Heart right ventricle (tissue), 16 donors: ENCODE measurements at regions not wholly inside any gene's neighbourhood (a gene's known extent, or its start where the extent isn't known, plus 50 kb on each side); places are given as distances from the start of the nearest gene placed in this dataset.
"Not testable (repeated sequence)": the region's sequence is repeated elsewhere in the genome, so short reads cannot be mapped to it uniquely, and the experiment has no call there.

Experiments used
- ATAC-seq, 8 donors: fragments of 200-7000 bp; cut with Tn5 transposase; one replicate each; pipeline ENCODE4 v1.9.1; 2020; ENCODE audit warnings: mild to moderate bottlenecking in 8 of 8, moderate library complexity in 8 of 8, moderate number of reproducible peaks in 1 of 8
- DNase-seq, 2 donors: peaks; one replicate each; pipeline ENCODE4 v3.0.0-alpha.2; 2020
- H3K27ac ChIP-seq, 10 donors: fragments of 200-600 bp; sonication (generic) in 2 of 10; one replicate each; pipeline versions ENCODE4 v1.5.0 to v1.8.0; 2020 to 2022; ENCODE audit warnings: mild to moderate bottlenecking in 3 of 10
- H3K27me3 ChIP-seq, 7 donors: fragments of 200-600 bp; one replicate each; pipeline ENCODE4 v1.8.0; 2021 to 2022; ENCODE audit warnings: mild to moderate bottlenecking in 2 of 7
- H3K36me3 ChIP-seq, 9 donors: fragments of 200-600 bp; sonication (generic) in 1 of 9; one replicate each; pipeline versions ENCODE4 v1.5.0 to v1.8.0; 2020 to 2022; ENCODE audit warnings: mild to moderate bottlenecking in 2 of 9
- H3K4me1 ChIP-seq, 9 donors: fragments of 200-600 bp; sonication (generic) in 1 of 9; one replicate each; pipeline versions ENCODE4 v1.5.0 to v1.8.0; 2020 to 2022; ENCODE audit warnings: mild to moderate bottlenecking in 4 of 9
- H3K4me3 ChIP-seq, 10 donors: fragments of 200-600 bp; sonication (generic) in 2 of 10; one replicate each; pipeline versions ENCODE4 v1.5.0 to v1.8.0; 2020 to 2022; ENCODE audit warnings: mild to moderate bottlenecking in 7 of 10, moderate library complexity in 2 of 10
- H3K9me3 ChIP-seq, 11 donors: fragments of 200-600 bp in 10 of 11; sonication (generic) in 2 of 11; one replicate each; pipeline versions ENCODE4 v1.5.0 to v1.8.0; 2013 to 2022; ENCODE audit warnings: mild to moderate bottlenecking in 2 of 11, control low read depth in 1 of 11, moderate library complexity in 1 of 11
- WGBS, 2 donors: extraction: QIAGEN DNeasy Blood & Tissue Kit; methylation state at CpG; one replicate each; pipeline ENCODE4 v1.1.7; 2013; ENCODE audit warnings: inconsistent platforms in 1 of 2; 5-methylcytosine and 5-hydroxymethylcytosine counted together
- intact Hi-C, 10 donors: fragments of 100-400 bp; cut with DNase I; formaldehyde crosslinking; loops; one replicate each; pipeline versions ENCODE4 v1.11.1 to v1.14.2; 2022
- TF ChIP-seq, protein P1 (sequence below), 9 donors: fragments of 200-600 bp; sonication (generic) in 2 of 9; IDR thresholded peaks; one replicate each; pipeline versions ENCODE4 v1.5.0 to v1.8.0; 2021 to 2022; ENCODE audit warnings: antibody characterized with exemption in 9 of 9, mild to moderate bottlenecking in 5 of 9, moderate library complexity in 1 of 9
- donor health status: Arrhythmogenic right ventricular cardiomyopathy.
- donor health status: ischemic (EF 13 %, LVEDD 7.1; RV severe dilation, severe dysfunction).
- donor health status: healthy with polysubstance abuse.
- donor health status: DM: no; HTN: yes; CAD: no.
- donor health status: DM: no; HTN: no; CAD: no.
- donor health status: ischemic (EF 25% LVEDD 6.9; RV normal size, moderate dysfunction).
- donor health status: ischemic (EF 25% LVEDD 5.7; RV mildly dilated, moderate dysfunction).
- donor health status: healthy.
- donor health status: DM: yes; HTN: yes; CAD: no.
- donor health status: Ischemic cardiomyopathy.
- donor health status: ischemic (EF 35%, LVEDD 5.7; RV mildly dilated, moderate dysfunction).
- donor health status: nonischemic (EF 11% LVEDD 7.7; RV severe dilation, severe dysfunction).
- donor health status: DM: yes; HTN: yes; CAD: no.
- donor health status: PGD.
- donor health status: ischemic (EF 29% LVEDD 5.4; RV normal size, mild dysfunction).
- donor health status: nonischemic (EF 23%, LVEDD 6.1; RV moderate dilation, normal function).

GRCh38 chr2:57217013-57217412 lies 829.6 kb upstream of the VRK2 start:
- no peaks in the 10 kb centered on the region for H3K4me1 ChIP-seq
- H3K9me3 ChIP-seq = peaks cover 0 to 47% (median 23%) of the 10 kb centered on the region in 11 donors
- WGBS, 2 donors = 46 to 78% methylated on average over 2 of the region's 2 CpGs
- no peak overlapping the region for H3K4me3 ChIP-seq
- H3K27ac ChIP-seq = no peak overlapping the region
- H3K36me3 ChIP-seq = no peaks in the 10 kb centered on the region
- ATAC-seq = peak in 2 of 8 donors; percentile 21 to 57
- H3K27me3 ChIP-seq = no peaks in the 10 kb centered on the region
- TF ChIP-seq, protein P1, sequence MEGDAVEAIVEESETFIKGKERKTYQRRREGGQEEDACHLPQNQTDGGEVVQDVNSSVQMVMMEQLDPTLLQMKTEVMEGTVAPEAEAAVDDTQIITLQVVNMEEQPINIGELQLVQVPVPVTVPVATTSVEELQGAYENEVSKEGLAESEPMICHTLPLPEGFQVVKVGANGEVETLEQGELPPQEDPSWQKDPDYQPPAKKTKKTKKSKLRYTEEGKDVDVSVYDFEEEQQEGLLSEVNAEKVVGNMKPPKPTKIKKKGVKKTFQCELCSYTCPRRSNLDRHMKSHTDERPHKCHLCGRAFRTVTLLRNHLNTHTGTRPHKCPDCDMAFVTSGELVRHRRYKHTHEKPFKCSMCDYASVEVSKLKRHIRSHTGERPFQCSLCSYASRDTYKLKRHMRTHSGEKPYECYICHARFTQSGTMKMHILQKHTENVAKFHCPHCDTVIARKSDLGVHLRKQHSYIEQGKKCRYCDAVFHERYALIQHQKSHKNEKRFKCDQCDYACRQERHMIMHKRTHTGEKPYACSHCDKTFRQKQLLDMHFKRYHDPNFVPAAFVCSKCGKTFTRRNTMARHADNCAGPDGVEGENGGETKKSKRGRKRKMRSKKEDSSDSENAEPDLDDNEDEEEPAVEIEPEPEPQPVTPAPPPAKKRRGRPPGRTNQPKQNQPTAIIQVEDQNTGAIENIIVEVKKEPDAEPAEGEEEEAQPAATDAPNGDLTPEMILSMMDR (IDR thresholded peaks at IDR 0.05) = no peak
- no peak for DNase-seq
- intact Hi-C loops = no loop called here

- peak; percentile 53 to 61 for DNase-seq
- peak overlapping the region in 1 of 10 donors; percentile 2 for H3K27ac ChIP-seq
- 44 to 50% methylated on average over 2 of the region's 2 CpGs for whole genome bisulfite sequencing, 2 donors
- H3K27me3 ChIP-seq = no peaks in the 10 kb centered on the region
- H3K4me3 ChIP-seq = no peak overlapping the region
- H3K9me3 ChIP-seq = peaks cover 0 to 50% (median 23%) of the 10 kb centered on the region in 11 donors
- H3K36me3 ChIP-seq = no peaks in the 10 kb centered on the region
- intact Hi-C loops = no loop called here
- H3K4me1 ChIP-seq = no peaks in the 10 kb centered on the region
- TF ChIP-seq, protein P1 (IDR thresholded peaks at IDR 0.05) = no peak
- peak; percentile 75 to 99 (median 92) for ATAC-seq
Measured at GRCh38 chr2:57218206-57218605, 828.4 kb upstream of the VRK2 start.

GRCh38 chr2:57229706-57230105 lies 816.9 kb upstream of the VRK2 start:
- H3K27me3 ChIP-seq, ATAC-seq, H3K27ac ChIP-seq, H3K4me1 ChIP-seq, H3K4me3 ChIP-seq, H3K36me3 ChIP-seq, H3K9me3 ChIP-seq, DNase-seq, intact Hi-C loops: not testable (repeated sequence)
- 91 to 93% methylated on average over 9 to 12 of the region's 12 CpGs for whole genome bisulfite sequencing, 2 donors

DNA sequence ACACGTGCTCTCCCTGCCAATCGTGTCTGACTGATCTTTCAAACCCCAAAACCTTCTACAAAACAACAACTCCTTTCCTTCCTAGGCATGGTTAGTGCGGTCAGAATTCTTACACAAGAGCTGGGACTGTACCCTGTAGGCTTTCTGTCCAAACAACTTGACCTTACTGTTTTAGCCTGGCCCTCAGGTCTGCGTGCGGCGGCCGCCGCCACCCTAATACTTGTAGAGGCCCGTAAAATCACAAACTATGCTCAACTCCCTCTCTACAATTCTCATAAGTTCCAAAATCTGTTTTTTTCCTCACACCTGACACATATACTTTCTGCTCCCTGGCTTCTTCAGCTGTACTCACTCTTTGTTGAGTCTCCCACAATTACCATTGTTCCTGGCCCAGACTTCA lies 814.3 kb upstream of the VRK2 start:
- intact Hi-C loops, DNase-seq: not testable (repeated sequence)
- 85 to 88% methylated on average over 9 of the region's 9 CpGs for WGBS, 2 donors

DNA sequence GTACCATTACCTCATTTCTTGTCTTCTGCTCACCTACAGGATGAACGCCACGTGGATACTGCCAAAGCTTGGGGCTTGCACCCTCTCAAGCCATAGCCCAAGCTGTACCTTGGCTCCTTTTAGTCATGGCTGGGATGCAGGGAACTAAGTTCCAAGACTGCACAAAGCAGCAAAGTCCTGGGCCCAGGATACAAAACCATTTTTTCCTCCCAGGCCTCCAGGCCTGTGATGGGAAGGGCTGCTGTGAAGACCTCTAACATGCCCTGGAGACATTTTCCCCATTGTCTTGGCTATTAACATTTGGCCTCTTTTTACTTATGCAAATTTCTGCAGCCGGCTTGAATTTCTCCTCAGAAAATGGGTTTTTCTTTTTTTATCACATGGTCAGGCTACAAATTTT lies 795.1 kb upstream of the VRK2 start:
- not testable (repeated sequence) for DNase-seq, ATAC-seq, H3K27me3 ChIP-seq, H3K4me1 ChIP-seq, H3K27ac ChIP-seq, H3K36me3 ChIP-seq, H3K4me3 ChIP-seq
- intact Hi-C loops = loop anchor here in 1 of 10 donors (10.0 kb wide), 1 partner anchor 637 kb away; no protein-coding TSS in a partner anchor
- 57 to 79% methylated on average over 3 of the region's 3 CpGs for WGBS, 2 donors
- peaks cover 0 to 41% (median 6%) of the 10 kb centered on the region in 11 donors for H3K9me3 ChIP-seq

More for the DNA sequence above, 814.3 kb upstream of the VRK2 start:
- H3K4me1 ChIP-seq, ATAC-seq, H3K9me3 ChIP-seq, H3K27me3 ChIP-seq, H3K36me3 ChIP-seq, H3K4me3 ChIP-seq, H3K27ac ChIP-seq: not testable (repeated sequence)

DNA sequence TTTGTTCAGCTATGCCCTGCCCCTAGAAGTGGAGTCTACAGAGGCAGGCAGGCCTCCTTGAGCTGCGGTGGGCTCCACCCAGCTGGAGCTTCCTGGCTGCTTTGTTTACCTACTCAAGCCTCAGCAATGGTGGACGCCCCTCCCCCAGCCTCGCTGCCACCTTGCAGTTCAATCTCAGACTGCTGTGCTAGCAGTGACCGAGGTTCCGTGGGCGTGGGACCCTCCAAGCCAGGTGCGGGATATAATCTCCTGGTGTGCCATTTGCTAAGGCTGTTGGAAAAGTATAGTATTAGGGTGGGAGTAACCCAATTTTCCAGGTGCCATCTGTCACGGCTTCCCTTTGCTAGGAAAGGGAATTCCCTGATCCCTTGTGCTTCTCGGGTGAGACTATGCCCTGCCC lies 770.2 kb upstream of the VRK2 start:
- H3K4me1 ChIP-seq, H3K4me3 ChIP-seq, H3K27ac ChIP-seq, H3K36me3 ChIP-seq, H3K27me3 ChIP-seq, ATAC-seq, intact Hi-C loops, DNase-seq: not testable (repeated sequence)
- peaks cover 0 to 69% (median 4%) of the 10 kb centered on the region in 11 donors for H3K9me3 ChIP-seq
- WGBS, 2 donors = 82 to 87% methylated on average over 9 of the region's 9 CpGs
